ENCODE measurements at regions not wholly inside any gene's neighbourhood (a gene's known extent, or its start where the extent isn't known, plus 50 kb on each side); places are given as distances from the start of the nearest gene placed in this dataset.

DNA sequence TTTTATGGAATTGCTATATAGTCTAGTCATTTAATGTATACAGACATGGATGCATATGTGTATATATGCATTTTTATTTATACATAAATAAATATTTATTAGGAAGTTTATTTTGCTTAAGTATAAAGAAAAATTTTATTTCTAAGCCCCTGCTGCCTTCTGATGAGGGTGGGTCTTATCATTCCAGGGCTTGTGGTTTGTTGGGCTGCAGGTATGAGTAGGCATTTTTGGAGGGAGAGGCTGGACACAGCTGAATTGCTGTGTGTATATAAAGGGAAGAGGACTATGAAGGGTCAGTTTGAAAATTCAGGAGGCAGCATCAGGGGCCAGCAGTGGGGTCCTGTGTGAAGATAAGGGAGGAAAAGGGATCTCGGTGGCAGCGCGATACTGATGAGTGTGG, 189.4 kb downstream of the TMEM182 start:
- no peak for DNase-seq

GRCh38 chr2:102967451-102967850, 205.6 kb downstream of the TMEM182 start:
- DNase-seq: no peak

GRCh38 chr2:102968375-102968774, 206.5 kb downstream of the TMEM182 start:
- DNase-seq: no peak

DNA sequence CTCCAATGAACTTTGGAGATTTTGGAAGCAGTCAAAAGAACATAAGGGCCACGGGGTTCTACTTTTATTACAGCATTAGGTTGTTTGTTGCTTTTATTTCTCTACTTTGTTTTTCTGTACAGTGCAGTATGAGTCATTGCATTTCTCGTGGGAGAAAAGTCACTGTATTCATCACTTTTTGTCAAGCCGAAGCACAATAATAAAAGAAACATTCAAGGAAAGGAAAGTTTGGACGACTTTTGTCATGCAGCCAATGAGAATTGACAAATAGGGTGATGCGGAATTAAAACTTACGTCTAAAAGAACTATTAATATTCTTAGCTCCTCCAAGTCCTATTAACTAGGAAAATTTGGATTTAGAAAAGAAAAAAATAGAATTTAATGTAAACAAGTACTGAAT, 209.9 kb downstream of the TMEM182 start:
- DNase-seq: no peak

GRCh38 chr2:102975996-102976975, 214.5 kb downstream of the TMEM182 start:
- DNase-seq: peak in 42 of 56 donors; percentile 1 to 73 (median 24)

- DNase-seq: no peak
Observed at GRCh38 chr2:102977426-102978090, 215.7 kb downstream of the TMEM182 start.

DNA sequence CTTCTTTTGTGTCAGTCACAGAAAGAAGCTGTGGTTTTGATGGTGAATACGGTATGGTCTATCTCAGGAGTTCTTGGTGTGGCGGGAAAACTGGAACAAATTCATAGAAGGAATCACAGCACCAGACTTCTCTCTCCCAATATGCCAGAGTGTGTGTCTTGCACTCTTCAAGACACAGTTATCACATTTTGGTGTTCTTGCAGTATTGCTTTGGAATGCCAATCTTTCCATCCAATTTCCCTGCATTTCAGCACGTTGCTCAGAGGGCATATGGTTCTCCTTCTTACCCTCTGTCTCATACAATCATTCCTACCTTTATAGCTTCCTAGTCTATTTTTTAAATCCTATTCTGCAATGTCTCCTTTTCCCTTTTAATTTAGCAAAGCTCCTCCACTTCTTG, 216.3 kb downstream of the TMEM182 start:
- no peak for DNase-seq

DNA sequence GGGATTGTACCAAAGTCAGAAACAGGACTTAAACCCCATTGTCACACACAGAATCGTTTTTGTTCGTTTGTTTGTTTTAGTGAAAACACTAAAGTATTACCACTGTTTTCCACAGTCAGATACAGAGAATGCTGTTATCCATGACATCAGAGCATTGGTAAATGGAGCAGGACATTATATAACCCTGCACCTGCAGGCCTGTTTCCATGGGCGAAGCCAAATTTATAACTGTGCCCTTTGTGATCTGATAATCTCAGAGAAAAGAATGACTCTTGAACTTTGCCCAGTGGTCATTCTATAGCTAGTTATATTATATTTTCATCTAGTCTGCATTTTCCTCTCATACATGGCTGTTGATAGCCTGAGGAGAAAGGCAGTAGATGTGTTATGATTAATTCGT, 217.6 kb downstream of the TMEM182 start:
- DNase-seq: no peak

DNA sequence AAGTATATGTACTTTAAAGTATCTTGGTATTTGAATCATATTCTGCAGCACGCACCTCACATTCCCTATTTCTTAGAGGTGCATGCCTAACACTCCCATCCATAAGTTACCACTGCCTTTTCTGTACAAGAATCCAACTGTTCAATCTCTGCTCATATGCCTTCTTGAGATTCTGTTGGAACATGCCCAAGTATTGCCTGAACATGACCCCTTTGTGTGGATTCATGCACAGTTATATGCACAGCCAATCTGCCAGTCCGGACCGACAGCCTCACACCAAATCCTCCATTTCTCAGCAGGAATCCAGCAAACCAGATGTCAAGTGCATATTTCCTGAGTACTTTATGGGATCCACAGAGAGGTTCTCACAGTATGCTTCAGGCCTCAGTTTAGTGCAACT, 222.0 kb downstream of the TMEM182 start:
- DNase-seq: no peak

- DNase-seq: no peak
Observed at GRCh38 chr2:102986826-102987490, 225.1 kb downstream of the TMEM182 start.

GRCh38 chr2:102992607-102993006, 230.8 kb downstream of the TMEM182 start:
- no peak for DNase-seq

DNA sequence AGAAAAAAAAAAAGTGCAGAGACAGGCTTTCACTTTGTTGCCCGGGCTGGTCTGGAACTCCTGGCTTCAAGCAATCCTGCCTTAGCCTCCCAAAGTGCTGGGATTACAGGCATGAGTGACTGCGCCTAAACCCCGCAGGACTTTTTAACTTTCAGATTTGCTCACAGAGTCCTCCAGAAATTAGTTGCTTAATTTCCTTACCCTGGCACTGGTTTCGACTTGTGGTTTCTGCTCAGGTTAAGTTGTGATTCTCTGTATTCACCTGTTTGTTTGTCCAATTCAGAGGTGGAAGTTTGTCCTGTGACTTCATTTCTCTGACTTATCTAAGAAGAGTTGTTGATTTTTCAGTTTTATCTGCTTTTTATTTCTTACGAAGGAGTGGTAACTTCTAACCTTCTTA, 238.1 kb downstream of the TMEM182 start:
- DNase-seq: no peak

GRCh38 chr2:103002954-103003353, 241.1 kb downstream of the TMEM182 start:
- no peak for DNase-seq

DNA sequence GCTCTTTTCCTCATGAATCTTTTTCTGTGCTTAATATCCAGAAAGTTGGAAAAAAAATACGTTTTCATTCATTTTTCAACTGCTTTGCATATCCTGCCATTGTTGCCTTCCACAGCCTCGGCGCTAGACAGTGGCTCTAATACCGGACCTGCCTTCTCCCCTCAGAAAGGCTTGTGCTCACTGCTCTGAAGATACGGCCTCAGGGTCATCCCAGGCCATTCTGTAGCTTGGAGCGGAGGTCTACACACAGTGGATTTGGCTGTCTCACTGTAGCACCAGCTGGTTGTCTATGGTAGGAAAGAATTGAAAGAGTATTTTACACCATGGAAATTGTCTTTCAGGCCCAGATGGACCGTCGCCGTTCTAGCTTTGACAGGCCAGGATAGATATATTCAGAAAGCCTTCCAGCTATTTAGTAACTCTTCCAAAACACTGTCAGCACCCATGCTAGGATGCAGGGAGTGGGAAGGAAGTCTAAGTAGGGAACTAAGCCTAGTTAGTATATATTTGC, 242.0 kb downstream of the TMEM182 start:
- no peak for DNase-seq

DNA sequence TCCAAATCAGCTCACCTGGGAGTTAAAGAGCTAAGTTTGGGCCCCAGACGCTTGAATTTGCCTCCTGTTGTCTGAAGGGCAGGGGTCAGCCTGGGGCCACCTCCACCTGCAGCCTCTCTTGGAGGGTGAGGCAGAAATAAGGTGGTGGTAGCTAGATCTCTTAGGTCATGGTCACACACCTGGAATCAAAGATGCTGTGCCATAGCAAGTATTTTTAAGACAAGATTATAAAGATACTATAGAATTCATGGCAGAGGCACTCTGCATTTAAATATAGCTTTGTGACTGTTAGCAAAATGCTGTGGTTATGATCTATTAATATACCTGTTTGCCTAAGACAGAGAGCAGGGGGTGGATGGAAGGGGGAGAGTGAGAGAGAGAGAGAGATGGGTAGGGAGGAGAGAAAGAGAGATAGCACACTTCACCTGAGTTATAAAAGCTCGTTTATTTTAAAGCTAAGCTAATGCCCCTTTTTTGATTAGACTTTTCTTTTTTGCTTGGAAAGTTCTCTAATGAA, 242.7 kb downstream of the TMEM182 start:
- DNase-seq: no peak

DNA sequence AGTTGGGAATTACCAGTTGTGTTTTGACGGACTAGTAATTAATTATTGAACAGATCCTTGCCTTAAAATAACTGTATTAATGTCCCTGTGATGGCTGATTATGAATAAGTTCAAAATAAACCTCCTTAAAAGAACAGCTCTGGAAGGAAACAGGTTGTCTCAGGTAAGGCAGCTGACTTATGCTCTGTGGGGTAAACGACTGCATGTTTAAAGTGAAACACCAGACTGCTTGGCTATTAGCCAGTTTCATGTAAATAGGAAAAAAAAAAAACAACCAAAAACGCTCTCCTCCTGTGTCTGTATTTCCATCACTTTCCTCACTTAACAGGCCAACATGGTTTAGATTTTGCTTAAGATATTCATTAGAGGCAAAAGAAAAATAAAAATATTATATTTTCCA, 243.6 kb downstream of the TMEM182 start:
- no peak for DNase-seq

- DNase-seq: no peak
Observed at GRCh38 chr2:103007086-103007485, 245.3 kb downstream of the TMEM182 start.

- DNase-seq: no peak
Observed at GRCh38 chr2:103008586-103008985, 246.8 kb downstream of the TMEM182 start.

- DNase-seq: no peak
Observed at GRCh38 chr2:103009871-103010270, 248.0 kb downstream of the TMEM182 start.

DNA sequence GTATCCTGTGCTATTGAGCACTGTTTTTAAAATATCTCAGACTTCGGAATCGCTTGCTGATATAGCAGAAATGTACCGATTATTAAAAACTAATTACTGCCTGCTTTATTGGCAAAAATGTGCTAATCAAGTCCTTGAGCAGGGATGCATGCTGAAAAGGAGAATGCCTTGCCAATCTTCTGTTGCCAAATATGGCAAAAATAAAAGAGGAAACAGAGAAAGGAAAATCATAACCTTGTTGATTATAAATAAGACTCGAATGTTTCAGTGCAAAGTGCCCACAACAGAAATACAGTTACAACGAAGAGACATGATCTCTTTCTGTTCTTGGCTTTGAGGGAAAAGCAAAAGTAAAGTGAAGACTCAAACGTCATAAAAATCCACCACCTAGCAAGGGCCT, 248.5 kb downstream of the TMEM182 start:
- no peak for DNase-seq

GRCh38 chr2:103010751-103011150, 248.9 kb downstream of the TMEM182 start:
- DNase-seq: no peak

DNA sequence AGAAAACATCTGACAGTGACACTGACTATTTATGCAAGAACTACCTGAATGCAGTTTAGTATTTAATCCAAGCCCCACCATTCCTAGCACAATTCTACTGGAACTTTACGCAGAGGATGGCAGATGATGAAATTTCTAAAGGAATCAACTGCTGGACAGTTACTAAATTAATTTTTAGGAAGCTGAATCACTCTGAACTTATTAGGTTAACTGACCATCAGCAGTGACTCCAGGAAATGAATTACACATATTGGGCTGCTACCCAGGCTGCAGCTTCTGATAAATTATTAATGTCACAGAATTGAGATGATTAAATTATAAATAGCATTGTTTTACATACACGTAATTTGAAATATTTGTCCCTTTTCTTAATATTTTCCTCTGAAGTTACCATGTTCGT, 250.8 kb downstream of the TMEM182 start:
- no peak for DNase-seq

Data from nucleus accumbens (tissue), 56 donors.